IMR-90 (cell line): ENCODE measurements at regions not wholly inside any gene's neighbourhood (a gene's known extent, or its start where the extent isn't known, plus 50 kb on each side); places are given as distances from the start of the nearest gene placed in this dataset.

Experiments used
- ATAC-seq: fragments of 200-7000 bp; cut with Tn5 transposase; 2 replicates; pipeline ENCODE4 v1.9.1; 2020; ENCODE audit warnings: low read depth, mild to moderate bottlenecking, moderate library complexity
- BruUV-seq: library from RNA; stranded (reverse); fragments of 400-500 nt; replicated peaks from 2 replicates; lab custom pipeline; 2021; lab: Mats Ljungman, UMichigan
- CTCF ChIA-PET: fragments of 300-600 bp; formaldehyde crosslinking; extraction: SDS; loops from one replicate; lab custom pipeline; 2021; ENCODE audit warnings: antibody characterized with exemption; lab: Yijun Ruan, JAX
- POLR2A ChIA-PET: fragments of 300-600 bp; sonication (Branson Sonifier 250); formaldehyde crosslinking; loops from one replicate; lab custom pipeline; 2022; ENCODE audit warnings: antibody characterized with exemption; ENCODE audit not compliant: unreplicated experiment; lab: Charles Lee
- DNase-seq: peaks from one replicate; pipeline ENCODE4 v3.0.0; 2013
- H2AFZ ChIP-seq: replicated peaks from 2 replicates; pipeline ENCODE3; 2013; ENCODE audit warnings: low read length, mild to moderate bottlenecking; ENCODE audit not compliant: poor library complexity
- H2AK5ac ChIP-seq: 2 replicates; pipeline ENCODE4 v1.6.1; 2013; ENCODE audit warnings: low read depth, low read length, inconsistent platforms
- H2AK9ac ChIP-seq: replicated peaks from 2 replicates; pipeline ENCODE3; 2013; ENCODE audit warnings: mild to moderate bottlenecking, low read depth, low read length, moderate library complexity; ENCODE audit not compliant: poor library complexity
- H2BK120ac ChIP-seq: 2 replicates; pipeline ENCODE4 v1.6.1; 2013; ENCODE audit warnings: low read depth, low read length, inconsistent platforms
- H2BK15ac ChIP-seq: 3 replicates; pipeline ENCODE4 v1.6.1; 2013; ENCODE audit warnings: low read depth, low read length, inconsistent platforms
- H2BK20ac ChIP-seq: 2 replicates; pipeline ENCODE4 v1.6.1; 2013; ENCODE audit warnings: low read depth, mild to moderate bottlenecking, inconsistent platforms, low read length, moderate library complexity
- H2BK5ac ChIP-seq: 2 replicates; pipeline ENCODE4 v1.6.1; 2013; ENCODE audit warnings: mild to moderate bottlenecking, low read depth, low read length, inconsistent platforms; ENCODE audit not compliant: poor library complexity, severe bottlenecking
- H3K14ac ChIP-seq: replicated peaks from 2 replicates; pipeline ENCODE4 v1.6.1; 2013; ENCODE audit warnings: low read depth, low read length, inconsistent platforms
- H3K18ac ChIP-seq: 2 replicates; pipeline ENCODE4 v1.6.1; 2013; ENCODE audit warnings: low read depth, low read length, control low read depth
- H3K23ac ChIP-seq: 2 replicates; pipeline ENCODE4 v1.6.1; 2013; ENCODE audit warnings: low read depth, low read length, inconsistent platforms
- H3K27ac ChIP-seq: 2 replicates; pipeline ENCODE4 v1.5.1; 2013; ENCODE audit warnings: mild to moderate bottlenecking, control low read depth, low read length; ENCODE audit not compliant: insufficient read depth
- H3K27me3 ChIP-seq: 2 replicates; pipeline ENCODE4 v1.6.1; 2013; ENCODE audit warnings: low read length; ENCODE audit not compliant: control insufficient read depth, insufficient read depth
- H3K36me3 ChIP-seq: 2 replicates; pipeline ENCODE4 v1.6.1; 2013; ENCODE audit warnings: low read length, mixed read lengths; ENCODE audit not compliant: control insufficient read depth, insufficient read depth
- H3K4ac ChIP-seq: 2 replicates; pipeline ENCODE4 v1.6.1; 2013; ENCODE audit warnings: low read depth, low read length, inconsistent platforms
- H3K4me1 ChIP-seq: 2 replicates; pipeline ENCODE4 v1.6.1; 2013; ENCODE audit warnings: low read length, mixed read lengths; ENCODE audit not compliant: control insufficient read depth, insufficient read depth
- H3K4me2 ChIP-seq: 2 replicates; pipeline ENCODE4 v1.6.1; 2013; ENCODE audit warnings: low read depth, mild to moderate bottlenecking, control low read depth, low read length, moderate library complexity
- H3K4me3 ChIP-seq: 2 replicates; pipeline ENCODE4 v1.5.1; 2013; ENCODE audit warnings: low read depth, mild to moderate bottlenecking, control low read depth, low read length, moderate library complexity; ENCODE audit not compliant: insufficient read depth
- H3K56ac ChIP-seq: 2 replicates; pipeline ENCODE4 v1.6.1; 2013; ENCODE audit warnings: low read length, inconsistent platforms; ENCODE audit not compliant: insufficient read depth; ENCODE audit errors: extremely low read depth
- H3K79me1 ChIP-seq, 2 experiments: 2 replicates each; pipeline ENCODE4 v1.6.1; 2013; ENCODE audit warnings: low read length in 2 of 2, inconsistent platforms in 1 of 2, low read depth in 1 of 2
- H3K9ac ChIP-seq: 2 replicates; pipeline ENCODE4 v1.6.1; 2013; ENCODE audit warnings: low read depth, low read length, control low read depth
- H3K9me1 ChIP-seq: 2 replicates; pipeline ENCODE4 v1.6.1; 2013; ENCODE audit warnings: low read length, inconsistent platforms; ENCODE audit not compliant: insufficient read depth
- H3K9me3 ChIP-seq: 2 replicates; pipeline ENCODE4 v1.6.1; 2013; ENCODE audit warnings: low read length; ENCODE audit not compliant: control insufficient read depth, insufficient read depth
- H4K20me1 ChIP-seq: 2 replicates; pipeline ENCODE4 v1.6.1; 2013; ENCODE audit warnings: low read length, inconsistent platforms; ENCODE audit not compliant: insufficient read depth
- H4K5ac ChIP-seq: 2 replicates; pipeline ENCODE4 v1.6.1; 2013; ENCODE audit warnings: mild to moderate bottlenecking, low read depth, low read length, control low read depth
- H4K8ac ChIP-seq, 2 experiments: 2 replicates each; pipeline ENCODE4 v1.6.1; 2013; ENCODE audit warnings: low read depth in 2 of 2, low read length in 2 of 2, control low read depth in 1 of 2, inconsistent platforms in 1 of 2
- H4K91ac ChIP-seq: 2 replicates; pipeline ENCODE4 v1.6.1; 2013; ENCODE audit warnings: low read depth, low read length, inconsistent platforms; ENCODE audit not compliant: insufficient read depth
- BHLHE40 ChIP-seq: fragments of 150-350 bp; IDR thresholded peaks from 2 replicates; pipeline ENCODE4 v1.6.1; 2016; ENCODE audit warnings: mild to moderate bottlenecking, low read depth, low read length
- CEBPB ChIP-seq: IDR thresholded peaks from 2 replicates; pipeline ENCODE4 v1.6.1; 2012; ENCODE audit warnings: low read depth, low read length, improper control_type of control experiment
- CHD1 ChIP-seq: IDR thresholded peaks from 2 replicates; pipeline ENCODE4 v1.6.1; 2012; ENCODE audit warnings: low read depth, low read length, improper control_type of control experiment
- MAZ ChIP-seq: IDR thresholded peaks from 2 replicates; pipeline ENCODE4 v1.6.1; 2012; ENCODE audit warnings: low read depth, mild to moderate bottlenecking, low read length, improper control_type of control experiment, moderate library complexity, borderline replicate concordance
- MXI1 ChIP-seq: IDR thresholded peaks from 2 replicates; pipeline ENCODE4 v1.6.1; 2012; ENCODE audit warnings: low read depth, mild to moderate bottlenecking, low read length, moderate library complexity, borderline replicate concordance
- NFE2L2 ChIP-seq: fragments of 150-350 bp; IDR thresholded peaks from 2 replicates; pipeline ENCODE4 v1.6.1; 2016; ENCODE audit warnings: low read depth, mild to moderate bottlenecking, low read length
- POLR2A ChIP-seq: IDR thresholded peaks from 2 replicates; pipeline ENCODE4 v1.6.1; 2012; ENCODE audit warnings: mild to moderate bottlenecking, low read depth, low read length
- RAD21 ChIP-seq: IDR thresholded peaks from 2 replicates; pipeline ENCODE4 v1.6.1; 2012; ENCODE audit warnings: low read length, improper control_type of control experiment
- SMC3 ChIP-seq: fragments of 150-350 bp; IDR thresholded peaks from 2 replicates; pipeline ENCODE4 v1.6.1; 2016; ENCODE audit warnings: low read depth, mild to moderate bottlenecking, antibody characterized with exemption, low read length, moderate library complexity
- WGBS, 2 experiments: methylation state at CpG; one replicate each; pipeline versions ENCODE4 v1.1.5 to v1.1.7; 2013; ENCODE audit warnings: missing lambda C conversion rate in 2 of 2; ENCODE audit not compliant: insufficient read length in 1 of 2; ENCODE audit errors: extremely low coverage in 2 of 2; 5-methylcytosine and 5-hydroxymethylcytosine counted together
- dilution Hi-C: fragments of 300-500 bp; cut with HindIII; formaldehyde crosslinking; loops from one replicate; pipeline ENCODE4 v1.14.3; 2018; ENCODE audit warnings: low sequenced_read_pairs; ENCODE audit not compliant: unreplicated experiment
- in situ Hi-C: fragments of 300-500 bp; cut with MboI; formaldehyde crosslinking; loops from 3 replicates; pipeline ENCODE4 v1.14.3; 2019; ENCODE audit warnings: low sequenced_read_pairs, inconsistent platforms, mixed read lengths
- intact Hi-C: fragments of 100-400 bp; cut with micrococcal nuclease; formaldehyde crosslinking; loops from 2 replicates; pipeline ENCODE4 v1.10.0; 2022
- TF ChIP-seq, protein P1 (sequence below): fragments of 150-350 bp; IDR thresholded peaks from 2 replicates; pipeline ENCODE4 v1.6.1; 2017; ENCODE audit warnings: mild to moderate bottlenecking, antibody characterized with exemption, low read length, low read depth
- TF ChIP-seq, protein P2 (sequence below): fragments of 150-350 bp; IDR thresholded peaks from 2 replicates; pipeline ENCODE4 v1.6.1; 2016; ENCODE audit warnings: low read depth, mild to moderate bottlenecking, low read length, moderate library complexity, borderline replicate concordance
- TF ChIP-seq, protein P3 (sequence below): conservative IDR thresholded peaks from 2 replicates; pipeline ENCODE4 v1.5.1; 2012; ENCODE audit warnings: mild to moderate bottlenecking, low read depth, low read length, improper control_type of control experiment

DNA sequence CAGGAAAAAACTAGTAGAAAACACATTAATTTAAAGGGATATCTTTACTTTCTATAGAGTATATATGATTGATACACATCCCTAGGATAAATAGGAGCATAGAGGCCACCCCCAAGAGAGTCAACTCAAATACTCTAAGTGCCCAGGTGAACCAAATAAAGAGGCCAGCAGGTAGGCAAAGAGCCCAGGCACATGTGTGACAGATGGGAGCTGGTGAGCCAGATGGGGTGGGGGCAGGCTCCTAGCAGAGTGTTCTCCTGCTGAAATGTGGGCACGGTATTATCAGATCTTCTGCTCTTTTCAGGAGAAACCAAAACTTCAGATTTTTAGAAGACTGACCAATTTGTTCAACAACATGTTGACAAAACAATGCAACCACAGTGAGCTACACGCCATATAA, 333.4 kb upstream of the PKN2 start:
- no peaks in the 10 kb centered on the region for H3K9me1 ChIP-seq
- H3K79me1 ChIP-seq = no peaks in the 10 kb centered on the region
- H3K23ac ChIP-seq = no peak overlapping the region
- no peak overlapping the region for H2BK20ac ChIP-seq
- H4K8ac ChIP-seq = no peak overlapping the region
- H3K27me3 ChIP-seq = no peaks in the 10 kb centered on the region
- DNase-seq (no peak), ATAC-seq (no peak)
- H2BK5ac ChIP-seq = no peak overlapping the region
- in situ Hi-C loops (no loop called here), intact Hi-C loops (no loop called here), dilution Hi-C loops (no loop called here)
- no peak overlapping the region for H3K4me3 ChIP-seq
- H3K27ac ChIP-seq = no peak overlapping the region
- no peak overlapping the region for H4K91ac ChIP-seq
- ChIA-PET CTCF (no interaction called here), POLR2A (no interaction called here)
- no peak overlapping the region for H4K5ac ChIP-seq
- H3K4ac ChIP-seq = no peak overlapping the region
- WGBS, 2 experiments = 67% methylated on average over 1 of the region's 2 CpGs; no CpG with 5 or more reads in 1 of the 2 experiments
- no peak overlapping the region for H2AK5ac ChIP-seq
- no peaks in the 10 kb centered on the region for H3K36me3 ChIP-seq
- no peak overlapping the region for H2AFZ ChIP-seq
- TF ChIP-seq, protein P1, sequence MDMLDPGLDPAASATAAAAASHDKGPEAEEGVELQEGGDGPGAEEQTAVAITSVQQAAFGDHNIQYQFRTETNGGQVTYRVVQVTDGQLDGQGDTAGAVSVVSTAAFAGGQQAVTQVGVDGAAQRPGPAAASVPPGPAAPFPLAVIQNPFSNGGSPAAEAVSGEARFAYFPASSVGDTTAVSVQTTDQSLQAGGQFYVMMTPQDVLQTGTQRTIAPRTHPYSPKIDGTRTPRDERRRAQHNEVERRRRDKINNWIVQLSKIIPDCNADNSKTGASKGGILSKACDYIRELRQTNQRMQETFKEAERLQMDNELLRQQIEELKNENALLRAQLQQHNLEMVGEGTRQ = no peak
- TF ChIP-seq, protein P2, sequence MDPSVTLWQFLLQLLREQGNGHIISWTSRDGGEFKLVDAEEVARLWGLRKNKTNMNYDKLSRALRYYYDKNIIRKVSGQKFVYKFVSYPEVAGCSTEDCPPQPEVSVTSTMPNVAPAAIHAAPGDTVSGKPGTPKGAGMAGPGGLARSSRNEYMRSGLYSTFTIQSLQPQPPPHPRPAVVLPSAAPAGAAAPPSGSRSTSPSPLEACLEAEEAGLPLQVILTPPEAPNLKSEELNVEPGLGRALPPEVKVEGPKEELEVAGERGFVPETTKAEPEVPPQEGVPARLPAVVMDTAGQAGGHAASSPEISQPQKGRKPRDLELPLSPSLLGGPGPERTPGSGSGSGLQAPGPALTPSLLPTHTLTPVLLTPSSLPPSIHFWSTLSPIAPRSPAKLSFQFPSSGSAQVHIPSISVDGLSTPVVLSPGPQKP = no peak
- TF ChIP-seq RAD21 = no peak
- TF ChIP-seq POLR2A = no peak
- TF ChIP-seq CEBPB = no peak
- TF ChIP-seq SMC3 = no peak
- no peak for TF ChIP-seq NFE2L2
- TF ChIP-seq MXI1 = no peak
- TF ChIP-seq, protein P3, sequence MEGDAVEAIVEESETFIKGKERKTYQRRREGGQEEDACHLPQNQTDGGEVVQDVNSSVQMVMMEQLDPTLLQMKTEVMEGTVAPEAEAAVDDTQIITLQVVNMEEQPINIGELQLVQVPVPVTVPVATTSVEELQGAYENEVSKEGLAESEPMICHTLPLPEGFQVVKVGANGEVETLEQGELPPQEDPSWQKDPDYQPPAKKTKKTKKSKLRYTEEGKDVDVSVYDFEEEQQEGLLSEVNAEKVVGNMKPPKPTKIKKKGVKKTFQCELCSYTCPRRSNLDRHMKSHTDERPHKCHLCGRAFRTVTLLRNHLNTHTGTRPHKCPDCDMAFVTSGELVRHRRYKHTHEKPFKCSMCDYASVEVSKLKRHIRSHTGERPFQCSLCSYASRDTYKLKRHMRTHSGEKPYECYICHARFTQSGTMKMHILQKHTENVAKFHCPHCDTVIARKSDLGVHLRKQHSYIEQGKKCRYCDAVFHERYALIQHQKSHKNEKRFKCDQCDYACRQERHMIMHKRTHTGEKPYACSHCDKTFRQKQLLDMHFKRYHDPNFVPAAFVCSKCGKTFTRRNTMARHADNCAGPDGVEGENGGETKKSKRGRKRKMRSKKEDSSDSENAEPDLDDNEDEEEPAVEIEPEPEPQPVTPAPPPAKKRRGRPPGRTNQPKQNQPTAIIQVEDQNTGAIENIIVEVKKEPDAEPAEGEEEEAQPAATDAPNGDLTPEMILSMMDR = no peak
- no peak for TF ChIP-seq BHLHE40
- no peak for TF ChIP-seq MAZ
- no peak for TF ChIP-seq CHD1
- no peak overlapping the region for H3K56ac ChIP-seq
- no peak overlapping the region for H2BK120ac ChIP-seq
- no peak overlapping the region for H2AK9ac ChIP-seq
- no peaks in the 10 kb centered on the region for H4K20me1 ChIP-seq
- H3K14ac ChIP-seq = no peak overlapping the region
- BruUV-seq = no TSS peak
- H2BK15ac ChIP-seq = no peak overlapping the region
- H3K18ac ChIP-seq = no peak overlapping the region
- H3K9ac ChIP-seq = no peak overlapping the region
- no peak overlapping the region for H3K4me2 ChIP-seq
- H3K4me1 ChIP-seq = no peaks in the 10 kb centered on the region
- H3K9me3 ChIP-seq = no peaks in the 10 kb centered on the region
